ENCODE measurements at regions not wholly inside any gene's neighbourhood (a gene's known extent, or its start where the extent isn't known, plus 50 kb on each side); places are given as distances from the start of the nearest gene placed in this dataset.

DNA sequence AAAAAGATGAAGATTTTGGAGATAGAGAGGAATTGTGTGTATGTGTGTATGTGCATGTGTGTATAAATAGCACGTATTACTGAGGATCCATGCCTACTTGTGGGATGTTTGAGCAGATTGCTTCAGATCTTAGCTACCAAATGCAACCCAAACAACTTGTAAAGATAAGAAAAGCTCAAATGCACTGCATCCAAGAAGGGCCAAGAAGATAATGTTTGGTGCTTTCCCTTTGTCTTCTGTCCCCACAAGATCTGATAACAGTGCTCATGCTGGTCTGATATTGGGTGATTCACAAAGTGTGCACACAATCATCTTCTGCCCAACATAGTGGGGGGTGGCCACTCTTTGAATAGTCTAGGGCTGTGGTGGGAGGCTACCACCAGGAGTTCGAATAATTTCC lies 284.8 kb upstream of the CYRIA start:
- intact Hi-C loops (cut with micrococcal nuclease; ENCODE audit: unreplicated experiment): no loop called here
- in situ Hi-C loops (cut with HindIII; ENCODE audit: low pct_unique_long_range_greater_than_20kb, low sequenced_read_pairs): no loop called here
- Histone ChIP-seq H3K9me3 (ENCODE audit: control insufficient read depth, insufficient read depth, low read depth, low read length) (no peaks in the 10 kb centered on the region), H3K27ac (ENCODE audit: low read length) (no peak overlapping the region), H3K36me3 (ENCODE audit: control insufficient read depth, insufficient read depth, low read length) (no peaks in the 10 kb centered on the region), H3K4me3 (ENCODE audit: low read depth in 2 of 2, low read length in 2 of 2) (no peak overlapping the region), H3K4me1 (ENCODE audit: control insufficient read depth, insufficient read depth, low read length) (no peaks in the 10 kb centered on the region), H3K27me3 (ENCODE audit: control insufficient read depth, insufficient read depth, low read length) (no peaks in the 10 kb centered on the region)
- CTCF ChIA-PET: no interaction called here
- POLR2A ChIA-PET: no interaction called here
- ATAC-seq: no peak
- no TSS peak for BruUV-seq (replicated peaks)
- no peak for DNase-seq (ENCODE audit: low read depth, low spot score)
- TF ChIP-seq, protein P1, sequence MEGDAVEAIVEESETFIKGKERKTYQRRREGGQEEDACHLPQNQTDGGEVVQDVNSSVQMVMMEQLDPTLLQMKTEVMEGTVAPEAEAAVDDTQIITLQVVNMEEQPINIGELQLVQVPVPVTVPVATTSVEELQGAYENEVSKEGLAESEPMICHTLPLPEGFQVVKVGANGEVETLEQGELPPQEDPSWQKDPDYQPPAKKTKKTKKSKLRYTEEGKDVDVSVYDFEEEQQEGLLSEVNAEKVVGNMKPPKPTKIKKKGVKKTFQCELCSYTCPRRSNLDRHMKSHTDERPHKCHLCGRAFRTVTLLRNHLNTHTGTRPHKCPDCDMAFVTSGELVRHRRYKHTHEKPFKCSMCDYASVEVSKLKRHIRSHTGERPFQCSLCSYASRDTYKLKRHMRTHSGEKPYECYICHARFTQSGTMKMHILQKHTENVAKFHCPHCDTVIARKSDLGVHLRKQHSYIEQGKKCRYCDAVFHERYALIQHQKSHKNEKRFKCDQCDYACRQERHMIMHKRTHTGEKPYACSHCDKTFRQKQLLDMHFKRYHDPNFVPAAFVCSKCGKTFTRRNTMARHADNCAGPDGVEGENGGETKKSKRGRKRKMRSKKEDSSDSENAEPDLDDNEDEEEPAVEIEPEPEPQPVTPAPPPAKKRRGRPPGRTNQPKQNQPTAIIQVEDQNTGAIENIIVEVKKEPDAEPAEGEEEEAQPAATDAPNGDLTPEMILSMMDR (IDR thresholded peaks at IDR 0.05): no peak
- TF ChIP-seq SIN3A (IDR thresholded peaks at IDR 0.05; ENCODE audit: borderline replicate concordance, insufficient read depth, low read depth, low read length): no peak
- TF ChIP-seq TCF7L2 (IDR thresholded peaks at IDR 0.05; ENCODE audit: low read depth, low read length): no peak

DNA sequence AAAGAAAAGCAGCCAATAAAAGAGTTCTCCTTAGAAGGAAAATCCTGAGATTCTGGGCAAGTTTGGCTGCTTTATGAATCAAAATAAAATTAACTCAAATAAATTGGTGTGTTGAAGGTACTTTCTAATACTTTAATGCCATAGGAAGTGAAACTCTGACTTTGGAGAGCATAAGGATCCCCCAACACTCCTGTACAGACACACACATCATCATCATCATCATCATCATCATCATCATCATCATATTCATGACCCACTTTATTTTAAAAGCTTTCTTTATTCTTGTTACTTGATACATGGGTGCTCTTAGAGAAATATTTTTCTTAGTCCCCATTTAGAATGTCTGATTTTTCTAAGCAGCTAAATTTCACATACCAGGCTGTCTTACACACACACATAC lies 283.1 kb upstream of the CYRIA start:
- CTCF ChIA-PET: no interaction called here
- TF ChIP-seq, protein P1 (IDR thresholded peaks at IDR 0.05): no peak
- no peak for TF ChIP-seq TCF7L2 (IDR thresholded peaks at IDR 0.05; ENCODE audit: low read depth, low read length)
- TF ChIP-seq, protein P2, sequence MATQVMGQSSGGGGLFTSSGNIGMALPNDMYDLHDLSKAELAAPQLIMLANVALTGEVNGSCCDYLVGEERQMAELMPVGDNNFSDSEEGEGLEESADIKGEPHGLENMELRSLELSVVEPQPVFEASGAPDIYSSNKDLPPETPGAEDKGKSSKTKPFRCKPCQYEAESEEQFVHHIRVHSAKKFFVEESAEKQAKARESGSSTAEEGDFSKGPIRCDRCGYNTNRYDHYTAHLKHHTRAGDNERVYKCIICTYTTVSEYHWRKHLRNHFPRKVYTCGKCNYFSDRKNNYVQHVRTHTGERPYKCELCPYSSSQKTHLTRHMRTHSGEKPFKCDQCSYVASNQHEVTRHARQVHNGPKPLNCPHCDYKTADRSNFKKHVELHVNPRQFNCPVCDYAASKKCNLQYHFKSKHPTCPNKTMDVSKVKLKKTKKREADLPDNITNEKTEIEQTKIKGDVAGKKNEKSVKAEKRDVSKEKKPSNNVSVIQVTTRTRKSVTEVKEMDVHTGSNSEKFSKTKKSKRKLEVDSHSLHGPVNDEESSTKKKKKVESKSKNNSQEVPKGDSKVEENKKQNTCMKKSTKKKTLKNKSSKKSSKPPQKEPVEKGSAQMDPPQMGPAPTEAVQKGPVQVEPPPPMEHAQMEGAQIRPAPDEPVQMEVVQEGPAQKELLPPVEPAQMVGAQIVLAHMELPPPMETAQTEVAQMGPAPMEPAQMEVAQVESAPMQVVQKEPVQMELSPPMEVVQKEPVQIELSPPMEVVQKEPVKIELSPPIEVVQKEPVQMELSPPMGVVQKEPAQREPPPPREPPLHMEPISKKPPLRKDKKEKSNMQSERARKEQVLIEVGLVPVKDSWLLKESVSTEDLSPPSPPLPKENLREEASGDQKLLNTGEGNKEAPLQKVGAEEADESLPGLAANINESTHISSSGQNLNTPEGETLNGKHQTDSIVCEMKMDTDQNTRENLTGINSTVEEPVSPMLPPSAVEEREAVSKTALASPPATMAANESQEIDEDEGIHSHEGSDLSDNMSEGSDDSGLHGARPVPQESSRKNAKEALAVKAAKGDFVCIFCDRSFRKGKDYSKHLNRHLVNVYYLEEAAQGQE (IDR thresholded peaks at IDR 0.05; ENCODE audit: insufficient read depth in 1 of 2, low read depth in 2 of 2, low read length in 1 of 2): no peak
- TF ChIP-seq POLR2AphosphoS5 (IDR thresholded peaks at IDR 0.05; ENCODE audit: low read depth, low read length): no peak
- no peak for TF ChIP-seq SIN3A (IDR thresholded peaks at IDR 0.05; ENCODE audit: borderline replicate concordance, insufficient read depth, low read depth, low read length)
- Histone ChIP-seq H3K27me3 (ENCODE audit: control insufficient read depth, insufficient read depth, low read length) (no peaks in the 10 kb centered on the region), H3K4me1 (ENCODE audit: control insufficient read depth, insufficient read depth, low read length) (no peaks in the 10 kb centered on the region), H3K4me3 (ENCODE audit: low read depth in 2 of 2, low read length in 2 of 2) (no peak overlapping the region), H3K36me3 (ENCODE audit: control insufficient read depth, insufficient read depth, low read length) (no peaks in the 10 kb centered on the region), H3K27ac (ENCODE audit: low read length) (no peak overlapping the region), H3K9me3 (ENCODE audit: control insufficient read depth, insufficient read depth, low read depth, low read length) (no peaks in the 10 kb centered on the region)
- no TSS peak for BruUV-seq (replicated peaks)
- intact Hi-C loops (cut with micrococcal nuclease; ENCODE audit: unreplicated experiment) (no loop called here), in situ Hi-C loops (cut with HindIII; ENCODE audit: low pct_unique_long_range_greater_than_20kb, low sequenced_read_pairs) (no loop called here)
- POLR2A ChIA-PET: no interaction called here
- ATAC-seq (no peak), DNase-seq (ENCODE audit: low read depth, low spot score) (no peak)

DNA sequence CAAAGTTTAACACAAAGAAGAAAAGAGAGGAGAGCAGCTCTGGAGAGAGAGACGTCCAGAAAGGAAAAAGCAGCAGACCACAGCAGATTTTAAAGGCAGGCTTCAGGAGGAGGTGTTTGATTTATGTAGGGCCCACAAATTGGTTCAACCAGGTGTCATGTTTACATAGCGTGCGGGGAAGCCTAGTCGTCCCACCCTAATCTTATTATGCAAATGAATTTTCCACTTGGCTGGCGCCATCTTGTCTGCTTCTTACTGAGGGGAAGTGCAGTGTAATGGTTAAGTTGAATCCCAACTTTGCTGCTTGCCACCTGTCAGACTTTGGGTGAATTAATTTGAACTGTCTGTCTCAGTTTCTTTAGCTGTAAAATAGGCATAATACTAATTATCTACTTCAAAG lies 282.4 kb upstream of the CYRIA start:
- no TSS peak for BruUV-seq (replicated peaks)
- H3K27ac ChIP-seq (ENCODE audit: low read length): no peak overlapping the region
- intact Hi-C loops (cut with micrococcal nuclease; ENCODE audit: unreplicated experiment) (no loop called here), in situ Hi-C loops (cut with HindIII; ENCODE audit: low pct_unique_long_range_greater_than_20kb, low sequenced_read_pairs) (no loop called here)
- H3K4me3 ChIP-seq (ENCODE audit: low read depth in 2 of 2, low read length in 2 of 2): no peak overlapping the region
- CTCF ChIA-PET: no interaction called here
- no peaks in the 10 kb centered on the region for H3K36me3 ChIP-seq (ENCODE audit: control insufficient read depth, insufficient read depth, low read length)
- no peaks in the 10 kb centered on the region for H3K27me3 ChIP-seq (ENCODE audit: control insufficient read depth, insufficient read depth, low read length)
- H3K9me3 ChIP-seq (ENCODE audit: control insufficient read depth, insufficient read depth, low read depth, low read length): no peaks in the 10 kb centered on the region
- TF ChIP-seq TCF7L2 (IDR thresholded peaks at IDR 0.05; ENCODE audit: low read depth, low read length): no peak
- TF ChIP-seq, protein P2 (IDR thresholded peaks at IDR 0.05; ENCODE audit: insufficient read depth in 1 of 2, low read depth in 2 of 2, low read length in 1 of 2): no peak
- H3K4me1 ChIP-seq (ENCODE audit: control insufficient read depth, insufficient read depth, low read length): no peaks in the 10 kb centered on the region
- DNase-seq (ENCODE audit: low read depth, low spot score) (no peak), ATAC-seq (no peak)
- POLR2A ChIA-PET: no interaction called here

Measured in Panc1 (cell line).